IPS DF 19.7 (cell line): ENCODE measurements at regions not wholly inside any gene's neighbourhood (a gene's known extent, or its start where the extent isn't known, plus 50 kb on each side); places are given as distances from the start of the nearest gene placed in this dataset.
"Not testable (repeated sequence)": the region's sequence is repeated elsewhere in the genome, so short reads cannot be mapped to it uniquely, and the experiment has no call there.

Source experiments
- DNase-seq: peaks from one replicate; pipeline ENCODE4 v3.0.0-alpha.2; 2013; ENCODE audit warnings: low read depth, low spot score

DNA sequence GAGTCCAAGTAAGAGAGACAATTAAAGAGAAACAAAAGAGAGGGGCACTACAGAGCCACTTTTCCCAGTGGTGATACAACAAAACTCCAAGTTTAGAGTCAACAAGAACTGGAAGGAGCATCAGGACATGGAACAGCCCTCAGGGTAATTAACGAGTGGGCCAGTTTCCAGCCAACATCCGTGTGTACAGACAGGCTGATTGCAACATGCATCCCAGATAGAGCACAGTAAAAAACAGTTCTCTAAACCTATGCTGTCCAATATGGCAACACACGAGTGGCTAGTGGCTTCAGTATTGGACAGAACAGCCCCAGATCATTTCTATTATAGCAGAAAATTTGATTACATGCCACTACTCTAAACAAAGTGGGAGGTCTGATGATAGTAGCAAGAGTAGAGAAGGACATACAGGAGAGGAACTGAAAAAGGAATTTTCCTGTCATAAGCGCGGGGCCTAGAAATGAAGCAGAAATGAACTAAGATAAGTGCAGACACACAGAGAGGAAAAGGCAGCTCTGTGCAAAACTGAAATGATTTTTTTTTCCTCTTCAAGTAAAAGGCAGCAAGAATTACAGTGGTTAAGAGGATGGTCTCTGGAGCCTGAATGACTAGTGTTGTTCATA is 175.6 kb upstream of the CCNG1 start:
- DNase-seq = no peak

DNA sequence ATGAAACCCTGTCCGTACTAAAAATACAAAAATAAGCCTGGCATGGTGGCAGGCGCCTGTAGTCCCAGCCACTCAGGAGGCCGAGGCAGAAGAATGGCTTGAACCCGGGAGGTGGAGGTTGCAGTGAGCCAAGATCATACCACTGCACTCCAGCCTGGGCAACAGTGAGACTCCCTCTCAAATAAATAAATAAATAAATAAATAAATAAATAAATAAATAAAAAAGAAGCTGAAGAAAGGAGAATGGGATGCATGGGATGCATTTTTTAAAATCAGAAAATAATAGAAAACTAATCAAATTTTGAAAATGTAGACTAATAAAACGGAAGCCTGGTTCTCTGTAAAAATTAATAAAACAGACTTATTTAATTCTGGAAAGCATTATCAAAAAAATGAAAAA is 171.1 kb upstream of the CCNG1 start:
- DNase-seq = not testable (repeated sequence)

DNA sequence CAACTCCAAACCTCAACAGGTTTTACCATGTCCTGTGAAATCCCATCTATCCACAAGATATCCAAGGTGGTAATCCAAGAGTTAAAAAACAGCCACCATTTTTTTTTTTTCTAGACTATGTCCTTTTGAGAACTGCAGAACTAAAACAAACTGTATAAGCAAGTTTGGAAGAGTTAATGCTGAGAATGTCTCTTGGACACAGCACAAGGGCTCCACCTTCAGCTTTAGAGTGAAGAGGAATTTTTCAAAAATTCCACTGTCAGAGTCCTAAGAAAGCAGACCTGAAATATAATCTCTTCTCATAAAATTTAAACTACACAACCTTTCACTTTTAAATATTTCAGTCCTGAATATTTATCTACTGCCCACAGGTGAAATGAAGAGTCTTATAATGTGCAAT is 167.8 kb upstream of the CCNG1 start:
- DNase-seq = no peak

GRCh38 chr5:163276466-163276865 is 160.9 kb upstream of the CCNG1 start:
- no peak for DNase-seq

- DNase-seq = not testable (repeated sequence)
Measured at GRCh38 chr5:163280897-163281296, 156.5 kb upstream of the CCNG1 start.

DNA sequence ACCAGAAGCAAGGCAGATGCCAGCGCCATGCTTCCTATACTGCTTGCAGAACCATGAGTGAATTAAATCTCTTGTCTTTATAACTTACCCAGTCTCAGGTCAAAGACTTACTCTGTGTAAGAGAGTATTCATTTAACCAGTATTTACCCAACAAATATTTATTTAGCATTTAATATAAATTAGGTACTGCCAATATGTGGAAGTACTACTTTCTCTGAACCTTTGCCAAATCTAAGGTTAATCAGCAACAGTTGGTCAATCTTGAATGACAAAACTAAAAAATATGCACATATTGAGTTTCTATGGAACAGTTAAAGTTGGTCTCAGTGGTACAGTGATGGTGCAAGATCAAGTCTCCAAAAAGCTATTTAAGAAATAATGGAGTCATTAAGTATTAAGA is 155.9 kb upstream of the CCNG1 start:
- DNase-seq = no peak

GRCh38 chr5:163293836-163294235 is 143.6 kb upstream of the CCNG1 start:
- DNase-seq = no peak

DNA sequence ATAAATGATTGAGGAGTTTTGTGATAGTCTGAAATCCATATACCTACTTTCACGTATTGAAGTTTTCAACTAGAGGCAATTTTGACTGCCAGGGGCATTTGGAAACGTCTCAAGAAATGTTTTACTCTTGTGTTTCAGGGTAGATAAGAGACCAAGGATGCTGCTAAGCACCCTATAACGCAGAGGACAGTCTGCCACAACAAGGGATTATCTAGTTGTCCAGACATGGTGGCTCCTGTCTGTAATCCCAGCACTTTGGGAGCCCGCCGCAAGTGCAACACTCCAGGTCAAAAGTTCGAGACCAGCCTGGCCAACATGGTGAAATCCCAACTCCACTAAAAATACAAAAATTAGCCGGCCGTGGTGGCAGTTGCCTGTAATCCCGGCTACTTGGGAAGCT is 133.7 kb upstream of the CCNG1 start:
- no peak for DNase-seq

DNA sequence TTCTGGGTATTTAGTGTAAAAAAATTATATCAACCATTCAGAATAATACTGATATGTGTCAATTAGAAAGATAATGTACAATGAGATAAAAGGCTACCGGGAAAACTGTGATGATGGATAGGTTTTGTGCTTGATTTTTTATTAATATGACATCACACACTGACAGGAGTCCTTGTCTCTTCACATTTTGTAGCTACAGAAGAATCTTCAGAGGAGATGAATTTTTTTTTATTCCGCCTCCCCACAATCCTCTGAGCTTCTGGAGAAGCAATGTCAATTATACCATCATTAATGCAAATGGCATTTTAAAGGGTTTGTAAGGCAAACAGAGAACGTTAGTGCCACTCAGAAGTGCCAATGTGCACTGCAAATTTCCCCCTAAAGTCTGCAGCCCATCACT is 131.7 kb upstream of the CCNG1 start:
- DNase-seq = no peak

- DNase-seq = no peak
Measured at GRCh38 chr5:163306421-163306820, 131.0 kb upstream of the CCNG1 start.

DNA sequence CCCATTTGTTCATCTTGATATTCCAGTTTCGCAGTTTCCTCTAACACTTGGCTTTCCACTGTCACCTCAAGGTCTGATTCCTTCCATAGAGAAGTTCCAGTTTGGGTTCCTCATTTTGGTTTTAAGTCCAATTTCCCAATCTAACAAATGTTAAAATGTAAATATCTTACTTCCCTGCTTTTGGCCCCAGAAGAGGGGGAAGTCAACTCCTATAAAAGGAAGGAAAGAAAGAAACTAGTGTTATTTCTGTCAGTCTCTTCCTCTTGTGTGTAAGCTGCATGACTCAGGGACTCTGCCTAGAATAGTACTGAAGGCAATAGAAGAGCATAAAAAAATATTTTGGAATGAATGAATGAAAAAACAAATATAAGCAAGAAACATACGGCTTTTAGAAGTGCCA is 127.5 kb upstream of the CCNG1 start:
- DNase-seq = no peak

GRCh38 chr5:163310997-163311396 is 126.4 kb upstream of the CCNG1 start:
- DNase-seq = no peak

GRCh38 chr5:163312598-163312997 is 124.8 kb upstream of the CCNG1 start:
- no peak for DNase-seq

- DNase-seq = not testable (repeated sequence)
Measured at GRCh38 chr5:163313049-163313448, 124.3 kb upstream of the CCNG1 start.

- not testable (repeated sequence) for DNase-seq
Measured at GRCh38 chr5:163316374-163316773, 121.0 kb upstream of the CCNG1 start.

DNA sequence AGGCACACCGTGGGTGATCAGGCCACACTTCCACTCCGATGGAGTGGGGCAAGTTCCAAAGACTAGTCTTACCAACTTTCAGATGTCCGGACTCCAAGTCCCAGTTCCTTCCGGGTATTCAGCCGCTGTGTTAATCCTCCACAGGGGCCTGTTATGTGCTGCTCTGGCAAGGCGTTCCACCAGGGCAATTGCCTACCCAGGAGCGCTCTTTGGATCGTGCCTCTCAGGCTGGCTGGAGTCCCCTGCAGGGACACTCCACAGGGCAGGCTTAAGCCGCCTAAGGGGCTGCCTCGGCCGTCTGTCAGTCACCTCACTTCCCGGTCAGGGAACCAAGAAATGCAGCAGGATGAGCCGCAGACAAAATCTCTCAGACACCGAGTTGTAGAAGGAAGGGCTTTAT is 118.7 kb upstream of the CCNG1 start:
- DNase-seq = no peak

DNA sequence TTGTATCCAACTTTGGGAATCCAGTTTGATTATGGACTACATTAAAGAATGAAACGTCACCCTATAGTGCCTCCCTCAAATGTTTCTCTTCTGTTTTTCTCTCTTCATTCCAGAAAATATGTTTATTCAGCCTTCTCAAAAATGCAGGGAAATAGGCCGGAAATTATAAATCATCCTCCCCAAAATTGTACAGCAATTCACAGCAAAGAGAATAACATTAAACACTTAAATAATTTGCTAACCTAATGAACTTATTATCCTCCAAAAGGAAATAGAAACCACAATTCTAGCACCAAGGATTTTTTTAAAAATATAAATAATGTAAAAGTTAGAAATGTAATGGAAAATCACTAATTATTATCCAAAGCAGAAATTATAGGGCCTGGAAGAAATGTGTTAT is 115.9 kb upstream of the CCNG1 start:
- no peak for DNase-seq

DNA sequence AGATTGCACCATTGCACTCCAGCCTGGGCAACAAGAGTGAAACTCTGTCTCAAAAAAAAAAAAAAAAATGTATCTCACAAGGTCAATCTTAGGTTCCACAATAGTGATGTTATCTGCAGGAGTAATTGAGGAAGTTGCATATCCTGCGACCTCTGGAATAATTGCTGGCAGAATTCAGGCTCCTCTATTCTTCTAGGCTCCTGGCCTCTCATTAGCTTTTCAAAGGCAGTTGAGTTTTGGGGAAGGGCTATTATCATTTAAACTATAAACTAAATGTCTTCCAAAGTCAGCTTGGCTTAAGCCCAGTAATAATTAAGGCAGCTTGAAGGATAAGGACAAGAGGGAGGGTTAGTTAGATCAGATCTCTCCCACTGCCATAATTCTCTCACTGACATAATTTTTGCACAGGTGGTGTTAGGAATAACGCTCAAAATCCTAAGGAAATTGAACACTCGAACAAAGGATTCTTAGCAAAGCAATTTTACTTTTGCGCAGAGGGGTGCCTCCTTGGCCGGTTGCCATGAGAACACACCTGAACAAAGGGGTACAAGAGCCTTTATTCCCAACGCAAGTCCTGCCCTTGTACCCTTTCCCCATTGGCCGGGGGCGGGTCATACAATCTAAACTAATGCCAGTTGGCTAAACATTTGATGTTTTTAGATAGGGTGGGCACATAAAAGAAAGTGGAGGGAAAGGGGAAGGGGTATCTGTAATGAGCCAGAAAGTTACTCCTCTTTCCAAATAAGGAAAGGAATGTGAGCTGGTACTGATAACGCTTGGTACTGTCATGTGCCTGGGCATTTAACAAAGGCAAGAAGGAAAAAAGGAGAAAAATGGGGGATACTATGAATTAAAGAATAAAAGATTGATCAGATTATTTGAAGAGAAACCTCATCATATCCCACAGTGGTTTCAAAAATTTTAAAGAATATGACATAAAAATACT is 106.4 kb upstream of the CCNG1 start:
- DNase-seq = no peak

GRCh38 chr5:163336074-163336473 is 101.3 kb upstream of the CCNG1 start:
- DNase-seq = not testable (repeated sequence)

DNA sequence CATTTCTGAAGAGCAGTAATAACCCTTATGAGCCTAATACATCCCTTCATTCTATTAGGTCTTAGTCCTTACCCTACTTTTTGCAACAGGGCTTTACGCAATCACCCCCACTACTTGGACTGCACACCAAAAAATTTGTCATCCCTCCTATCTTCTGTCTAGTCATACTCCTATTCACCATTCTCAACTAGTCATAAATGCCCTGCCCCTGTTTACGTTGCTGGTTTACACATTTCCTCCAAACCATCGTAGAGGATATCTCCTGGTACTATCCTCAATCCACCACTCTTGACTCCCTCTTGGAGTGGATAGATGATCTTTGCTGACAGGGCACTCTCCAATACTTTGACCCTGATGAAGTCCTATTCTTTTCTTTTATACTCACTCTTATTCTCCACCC is 98.2 kb upstream of the CCNG1 start:
- DNase-seq = no peak

DNA sequence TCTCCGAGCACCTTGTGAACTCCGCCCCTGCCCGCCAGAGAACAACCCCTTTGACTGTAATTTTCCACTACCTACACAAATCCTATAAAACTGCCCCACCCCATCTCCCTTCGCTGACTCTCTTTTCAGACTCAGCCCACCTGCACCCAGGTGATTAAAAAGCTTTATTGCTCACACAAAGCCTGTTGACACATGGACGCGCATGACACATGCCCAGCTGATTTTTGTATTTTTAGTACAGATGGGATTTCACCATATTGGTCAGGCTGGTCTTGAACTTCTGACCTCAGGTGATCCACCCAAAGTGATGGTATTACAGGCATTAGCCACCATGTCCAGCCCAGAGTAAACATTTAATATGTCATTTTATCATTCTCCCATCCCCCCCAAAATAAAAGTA is 97.0 kb upstream of the CCNG1 start:
- DNase-seq = not testable (repeated sequence)

GRCh38 chr5:163342306-163342705 is 95.1 kb upstream of the CCNG1 start:
- no peak for DNase-seq

DNA sequence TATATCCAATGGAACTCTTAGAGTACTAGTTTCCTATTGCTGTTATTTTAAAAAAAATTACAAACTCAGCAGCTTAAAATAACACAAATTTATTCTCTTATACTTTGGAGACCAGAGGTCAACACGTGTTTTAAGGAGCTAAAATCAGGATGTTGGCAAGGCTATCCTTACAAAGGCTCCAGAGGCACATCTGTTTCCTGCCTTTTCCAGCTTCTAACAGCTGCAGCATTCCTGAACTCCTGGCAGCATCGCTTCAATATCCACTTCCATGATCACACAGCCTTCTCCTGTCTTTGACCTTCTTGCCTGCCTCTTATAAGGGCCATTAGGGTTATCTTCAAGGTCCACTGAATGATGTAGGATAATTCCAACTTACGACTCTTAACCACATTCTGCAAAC is 92.2 kb upstream of the CCNG1 start:
- no peak for DNase-seq
